Neural crest cell (in vitro differentiated cells): ENCODE measurements at regions not wholly inside any gene's neighbourhood (a gene's known extent, or its start where the extent isn't known, plus 50 kb on each side); places are given as distances from the start of the nearest gene placed in this dataset.

Experiments
- DNase-seq: peaks from one replicate; pipeline ENCODE4 v3.0.0; 2021; ENCODE audit warnings: low read depth, mixed read lengths, low spot score
- H3K27ac Mint-ChIP-seq: one replicate; pipeline ENCODE4 v1.8.0; 2021; ENCODE audit warnings: mild to moderate bottlenecking, mixed read lengths; ENCODE audit not compliant: unreplicated experiment
- H3K27me3 Mint-ChIP-seq: 2 replicates; pipeline ENCODE4 v1.8.0; 2021; ENCODE audit warnings: low read depth, mild to moderate bottlenecking, mixed read lengths
- H3K36me3 Mint-ChIP-seq: 2 replicates; pipeline ENCODE4 v1.8.0; 2021; ENCODE audit warnings: low read depth, mild to moderate bottlenecking, mixed read lengths
- H3K4me1 Mint-ChIP-seq: 2 replicates; pipeline ENCODE4 v1.8.0; 2021; ENCODE audit warnings: mixed read lengths
- H3K4me3 Mint-ChIP-seq: one replicate; pipeline ENCODE4 v1.8.0; 2021; ENCODE audit warnings: mild to moderate bottlenecking, mixed read lengths
- H3K9me3 Mint-ChIP-seq: 2 replicates; pipeline ENCODE4 v1.8.0; 2021; ENCODE audit warnings: mixed read lengths
- CTCF ChIP-seq: fragments of 200-600 bp; sonication (generic); conservative IDR thresholded peaks from 2 replicates; pipeline ENCODE4 v1.5.0; 2021; ENCODE audit warnings: antibody characterized with exemption, mild to moderate bottlenecking

GRCh38 chr5:143952809-143953208 is 140.8 kb downstream of the HMHB1 start:
- no peaks in the 10 kb centered on the region for H3K27me3 Mint-ChIP-seq
- H3K36me3 Mint-ChIP-seq: peaks cover 2% of the 10 kb centered on the region
- H3K27ac Mint-ChIP-seq: no peak overlapping the region
- no peak for DNase-seq
- peaks cover 10% of the 10 kb centered on the region for H3K9me3 Mint-ChIP-seq
- no peak for TF ChIP-seq CTCF
- no peaks in the 10 kb centered on the region for H3K4me1 Mint-ChIP-seq
- H3K4me3 Mint-ChIP-seq: no peak overlapping the region

- peaks cover 10% of the 10 kb centered on the region for H3K9me3 Mint-ChIP-seq
- H3K27me3 Mint-ChIP-seq: no peaks in the 10 kb centered on the region
- no peak for TF ChIP-seq CTCF
- H3K36me3 Mint-ChIP-seq: peaks cover 2% of the 10 kb centered on the region
- DNase-seq: no peak
- H3K27ac Mint-ChIP-seq: no peak overlapping the region
- H3K4me1 Mint-ChIP-seq: no peaks in the 10 kb centered on the region
- H3K4me3 Mint-ChIP-seq: no peak overlapping the region
These were observed 141.9 kb downstream of the HMHB1 start for GRCh38 chr5:143953851-143954250.

- Mint-ChIP-seq H3K9me3 (peaks cover 8% of the 10 kb centered on the region), H3K36me3 (peaks cover 2% of the 10 kb centered on the region), H3K4me3 (no peak overlapping the region), H3K4me1 (no peaks in the 10 kb centered on the region), H3K27ac (no peak overlapping the region), H3K27me3 (no peaks in the 10 kb centered on the region)
- no peak for DNase-seq
- no peak for TF ChIP-seq CTCF
These were observed 143.2 kb downstream of the HMHB1 start for GRCh38 chr5:143955141-143955540.

GRCh38 chr5:143957455-143957854 is 145.5 kb downstream of the HMHB1 start:
- DNase-seq: no peak
- Mint-ChIP-seq H3K9me3 (peaks cover 4% of the 10 kb centered on the region), H3K27ac (no peak overlapping the region), H3K27me3 (no peaks in the 10 kb centered on the region), H3K4me1 (no peaks in the 10 kb centered on the region), H3K4me3 (no peak overlapping the region), H3K36me3 (no peaks in the 10 kb centered on the region)
- TF ChIP-seq CTCF: peak; percentile 58

- no peaks in the 10 kb centered on the region for H3K36me3 Mint-ChIP-seq
- DNase-seq: no peak
- no peak overlapping the region for H3K27ac Mint-ChIP-seq
- no peak overlapping the region for H3K4me3 Mint-ChIP-seq
- no peaks in the 10 kb centered on the region for H3K27me3 Mint-ChIP-seq
- H3K9me3 Mint-ChIP-seq: peaks cover 3% of the 10 kb centered on the region
- no peak for TF ChIP-seq CTCF
- H3K4me1 Mint-ChIP-seq: no peaks in the 10 kb centered on the region
These were observed 150.2 kb downstream of the HMHB1 start for GRCh38 chr5:143962201-143962600.

- Mint-ChIP-seq H3K36me3 (no peaks in the 10 kb centered on the region), H3K4me1 (no peaks in the 10 kb centered on the region), H3K9me3 (peaks cover 3% of the 10 kb centered on the region), H3K4me3 (no peak overlapping the region), H3K27me3 (no peaks in the 10 kb centered on the region), H3K27ac (no peak overlapping the region)
- no peak for TF ChIP-seq CTCF
- DNase-seq: no peak
These were observed 153.0 kb downstream of the HMHB1 start for GRCh38 chr5:143964919-143965318.
